GM19455 (cell line): ENCODE measurements at regions not wholly inside any gene's neighbourhood (a gene's known extent, or its start where the extent isn't known, plus 50 kb on each side); places are given as distances from the start of the nearest gene placed in this dataset.
A peak's percentile ranks its signal among the peaks of the same experiment; 100 is the strongest.

ENCODE experiments used
- ATAC-seq: cut with Tn5 transposase; IDR thresholded peaks from one replicate; pipeline ENCODE4 v1.9.1; 2021; ENCODE audit not compliant: unreplicated experiment

DNA sequence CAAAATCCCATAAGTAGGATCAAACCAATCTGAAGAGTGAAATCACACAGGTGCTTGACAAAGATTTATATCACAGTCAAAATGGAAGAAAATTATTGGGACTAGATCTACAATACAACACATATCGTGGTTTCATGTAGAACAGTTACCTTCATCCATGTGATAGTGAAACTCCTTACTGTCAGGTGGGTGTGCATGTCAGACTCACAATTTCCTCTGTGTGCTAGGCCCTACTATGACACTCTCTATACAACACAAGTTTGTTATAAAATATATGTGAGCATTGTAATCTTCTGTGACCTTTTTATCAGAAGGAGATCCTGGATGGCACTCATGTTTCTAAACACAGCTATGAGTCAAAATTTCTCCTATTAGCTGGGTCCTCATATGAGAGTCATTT, 947.0 kb upstream of the TSPY4 start:
- ATAC-seq = no peak

DNA sequence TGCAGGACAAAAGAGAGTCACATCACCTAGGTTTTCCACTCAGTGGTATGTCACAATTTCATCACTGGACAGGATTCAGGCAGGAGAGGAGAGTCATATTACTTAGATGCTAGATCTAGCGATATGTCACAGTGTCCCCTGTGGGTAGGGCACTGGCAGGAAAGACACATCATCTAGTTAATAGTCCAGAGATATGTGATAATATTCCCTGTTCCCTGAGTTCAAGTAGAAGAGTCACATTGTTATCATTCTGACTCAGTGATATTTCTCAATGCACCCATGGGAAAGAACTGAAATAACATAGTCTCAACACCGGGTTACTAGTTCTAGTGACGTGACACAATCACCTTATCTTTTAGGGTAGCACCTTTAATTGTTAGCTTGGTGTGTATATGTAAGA, 944.0 kb upstream of the TSPY4 start:
- no peak for ATAC-seq

DNA sequence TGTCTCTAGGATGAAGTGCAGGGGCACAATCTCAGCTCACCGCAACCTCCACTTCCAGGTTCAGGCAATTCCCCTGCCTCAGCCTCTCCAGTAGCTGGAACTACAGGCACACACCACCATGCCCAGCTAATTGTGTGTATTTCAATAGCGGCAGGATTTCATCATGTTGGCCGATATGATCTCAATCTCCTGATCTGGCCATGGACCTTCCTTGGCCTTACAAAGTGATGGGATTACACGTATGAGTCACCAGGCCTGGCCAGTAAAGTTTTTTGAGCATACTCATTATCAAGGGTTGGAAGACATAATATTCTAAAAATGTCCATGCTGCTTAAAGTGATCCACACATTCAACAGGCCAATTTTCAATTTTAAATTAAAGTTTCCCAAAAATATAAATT, 914.4 kb upstream of the TSPY4 start:
- no peak for ATAC-seq

DNA sequence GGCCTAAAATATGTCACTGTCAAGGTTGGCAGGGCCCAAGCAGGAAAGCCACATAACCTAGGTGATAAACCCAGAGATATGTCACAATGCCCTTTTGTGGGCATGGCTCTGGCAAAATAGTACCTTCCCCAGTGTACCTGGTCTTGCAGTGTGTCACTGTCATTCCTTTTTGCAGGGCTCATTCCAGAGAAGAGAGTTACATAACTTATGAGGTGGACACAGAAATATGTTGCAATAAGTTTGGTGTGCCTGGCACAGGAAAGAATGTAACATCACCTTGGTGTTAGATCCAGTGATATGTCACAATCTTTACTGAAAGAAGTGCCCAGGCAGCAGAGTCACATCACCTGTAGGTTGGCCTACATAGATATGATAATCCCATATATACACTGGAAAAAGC, 910.8 kb upstream of the TSPY4 start:
- no peak for ATAC-seq

DNA sequence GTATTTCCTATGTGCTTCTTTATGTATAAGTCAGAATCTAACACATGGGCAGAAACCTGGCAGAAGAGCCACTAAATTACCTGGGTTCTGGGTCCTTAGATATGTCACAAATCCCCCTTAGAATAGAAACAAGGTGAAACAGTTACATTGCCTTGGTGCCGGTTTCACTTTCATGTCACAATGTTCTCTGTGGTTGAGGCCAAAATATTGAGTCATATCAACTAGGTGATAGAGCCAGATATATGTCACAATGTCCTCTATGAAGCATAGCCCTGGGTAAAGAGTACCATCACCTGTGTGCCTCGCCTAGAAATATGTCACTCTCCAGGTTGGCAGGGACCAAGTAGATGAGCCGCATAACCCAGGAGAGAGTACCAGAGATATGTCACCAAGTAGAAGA, 899.8 kb upstream of the TSPY4 start:
- no peak for ATAC-seq

DNA sequence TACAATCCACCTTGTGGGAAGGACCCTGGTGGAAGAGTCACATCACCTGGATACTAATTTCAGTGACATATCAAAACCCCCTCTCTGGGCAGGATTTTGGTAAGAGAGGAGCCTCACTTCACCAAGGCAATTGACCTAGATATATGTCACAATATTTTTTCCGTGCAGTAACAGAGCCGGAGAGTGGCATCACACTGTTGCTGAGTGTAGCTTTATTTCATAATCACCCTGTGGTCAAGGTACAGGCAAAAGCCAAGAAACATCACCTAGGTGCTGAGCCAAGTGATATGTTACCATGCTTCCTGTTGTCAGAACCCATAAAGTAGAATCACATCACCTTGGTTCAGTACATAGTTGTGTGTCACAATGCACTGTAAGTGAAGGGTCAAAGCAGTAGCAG, 895.2 kb upstream of the TSPY4 start:
- ATAC-seq = no peak

DNA sequence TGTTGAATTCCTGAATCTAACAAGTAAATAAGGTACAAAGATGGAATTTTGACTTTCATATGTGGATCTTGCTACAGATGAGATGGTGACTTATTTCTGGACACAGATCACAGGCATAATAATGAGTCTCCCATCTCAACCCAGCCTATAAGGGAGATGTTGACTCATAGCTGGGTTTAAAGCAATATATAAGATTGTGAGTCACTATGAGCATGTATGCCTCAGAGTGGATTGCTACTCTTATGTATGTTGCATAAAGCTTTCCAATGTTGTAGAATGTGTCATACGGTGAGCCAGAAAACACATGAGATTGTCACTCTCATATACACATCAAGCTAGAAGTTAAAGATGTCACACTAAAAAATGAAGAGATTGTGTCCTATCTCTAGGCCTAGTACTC, 884.3 kb upstream of the TSPY4 start:
- no peak for ATAC-seq

DNA sequence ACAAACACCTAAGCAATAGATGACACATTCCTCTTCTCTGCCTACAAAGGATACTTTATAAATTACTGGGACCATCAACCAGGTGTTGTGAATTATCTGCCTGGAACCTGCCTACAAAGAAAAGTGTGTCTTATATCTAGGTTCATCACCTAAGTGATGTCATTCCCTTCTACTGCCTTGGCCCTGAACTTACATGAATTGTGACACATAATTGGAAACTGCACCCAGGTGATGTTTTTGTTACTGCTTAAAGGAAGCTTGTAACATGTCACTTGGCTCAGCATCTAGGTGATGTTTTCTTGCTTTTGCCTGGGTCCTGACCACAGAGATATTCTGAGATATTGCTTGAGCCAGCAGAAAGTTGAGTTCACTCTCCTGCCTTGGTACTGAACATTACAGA, 870.5 kb upstream of the TSPY4 start:
- ATAC-seq = no peak

DNA sequence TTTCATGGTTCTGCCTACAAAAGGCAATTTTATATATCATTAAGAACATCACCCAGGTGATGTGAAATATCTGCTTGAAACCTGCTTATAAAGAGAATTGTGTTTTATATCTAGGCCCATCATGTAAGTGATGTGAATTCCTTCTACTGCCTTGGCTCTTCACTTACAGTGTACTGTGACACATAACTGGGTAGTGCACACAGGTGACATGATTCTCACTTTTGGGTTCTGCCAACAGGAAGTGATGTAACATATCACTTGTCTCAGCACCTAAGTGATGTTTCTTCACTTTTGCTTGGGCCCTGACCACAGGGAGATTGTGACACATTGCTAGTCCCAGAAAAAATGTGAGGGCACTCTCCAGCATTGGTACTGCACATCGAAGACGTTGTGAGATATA, 867.0 kb upstream of the TSPY4 start:
- ATAC-seq = no peak

DNA sequence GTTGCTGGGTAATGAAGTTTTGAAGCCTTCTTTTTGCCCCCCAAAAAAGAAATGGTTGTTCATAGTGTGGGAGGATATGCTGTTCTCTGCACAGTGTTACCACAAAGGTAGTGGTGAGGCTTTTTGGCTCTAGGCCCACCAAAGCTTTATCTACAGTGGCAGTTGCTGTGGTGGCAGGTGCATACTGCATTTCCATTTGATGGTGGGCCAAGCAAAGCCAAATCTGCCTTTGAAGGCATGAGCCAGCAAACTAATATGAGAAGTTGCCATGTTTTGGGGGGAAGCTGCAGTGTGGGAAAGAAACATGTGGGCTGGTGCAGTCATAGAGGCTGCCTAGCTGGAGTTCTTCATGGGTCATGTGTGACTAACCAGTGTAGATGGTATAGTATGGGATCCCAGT, 858.1 kb upstream of the TSPY4 start:
- ATAC-seq = no peak

DNA sequence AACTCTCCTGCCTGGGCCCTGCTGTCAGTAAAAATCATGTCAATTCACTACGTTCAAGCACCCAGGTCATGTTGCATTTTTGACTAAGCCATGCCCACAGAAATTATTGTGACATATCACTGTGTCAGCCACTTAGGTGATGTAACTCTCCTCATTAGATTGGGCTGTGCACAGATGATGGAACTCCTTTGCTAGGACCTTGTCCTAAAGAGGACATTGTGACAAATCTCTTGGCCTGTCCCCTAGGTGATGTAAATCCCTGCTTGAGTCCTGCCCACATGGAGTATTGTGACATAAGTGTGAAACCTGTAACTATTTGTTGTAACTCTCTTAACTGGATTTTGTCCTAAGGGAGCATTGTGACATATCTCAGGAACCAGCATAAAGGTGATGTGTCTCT, 848.3 kb upstream of the TSPY4 start:
- no peak for ATAC-seq

DNA sequence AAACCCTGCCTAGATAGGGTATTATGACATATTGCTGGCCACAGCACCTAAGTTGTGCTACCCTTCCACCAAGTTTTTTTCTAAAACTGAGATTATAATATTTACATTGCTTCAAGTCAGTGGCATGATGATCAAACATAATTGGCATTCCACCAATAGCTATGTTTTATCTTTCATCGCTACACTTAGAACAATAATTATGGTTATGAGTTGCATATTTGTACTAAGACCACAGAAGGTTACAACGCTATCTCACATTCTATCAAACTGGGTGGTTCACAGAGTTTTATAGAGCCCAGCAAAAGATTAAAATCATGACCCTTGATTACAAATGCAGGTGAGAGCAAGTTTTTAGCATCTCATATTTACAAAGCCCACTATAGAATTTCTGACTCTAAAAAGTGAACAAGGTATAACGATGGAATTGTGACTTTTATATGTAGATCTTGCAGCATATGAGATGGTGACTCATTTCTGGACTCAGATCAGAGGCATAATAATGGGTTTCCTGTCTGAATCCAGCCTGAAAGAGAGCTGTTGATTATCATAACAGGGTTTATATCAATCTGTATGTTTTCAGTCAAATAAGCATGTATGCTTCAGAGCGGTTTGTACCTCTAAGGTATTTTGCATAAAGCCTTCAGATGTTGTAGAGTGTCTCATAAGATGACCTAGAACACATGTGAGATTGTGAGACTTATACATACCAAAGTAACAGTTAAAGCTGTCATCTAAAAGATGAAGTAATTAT, 847.2 kb upstream of the TSPY4 start:
- no peak for ATAC-seq

DNA sequence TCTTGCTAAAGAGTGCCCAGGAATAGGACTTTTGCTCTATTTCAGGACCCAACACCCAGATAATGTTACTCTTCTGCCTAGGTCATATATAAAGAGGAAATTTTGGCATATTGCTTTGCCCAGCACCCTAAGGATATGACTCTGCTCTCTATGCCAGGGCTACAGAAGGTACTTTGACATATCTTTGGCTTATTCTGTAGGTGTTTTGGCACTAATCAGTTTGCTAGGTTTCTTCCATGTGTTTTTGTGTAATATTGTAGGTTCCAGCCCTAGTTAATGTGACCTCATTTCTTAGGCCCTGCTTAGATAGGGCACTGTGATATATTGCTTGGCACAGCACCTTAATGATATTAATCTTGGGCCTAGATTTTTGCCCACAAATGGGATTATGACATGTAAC, 842.9 kb upstream of the TSPY4 start:
- ATAC-seq = no peak

DNA sequence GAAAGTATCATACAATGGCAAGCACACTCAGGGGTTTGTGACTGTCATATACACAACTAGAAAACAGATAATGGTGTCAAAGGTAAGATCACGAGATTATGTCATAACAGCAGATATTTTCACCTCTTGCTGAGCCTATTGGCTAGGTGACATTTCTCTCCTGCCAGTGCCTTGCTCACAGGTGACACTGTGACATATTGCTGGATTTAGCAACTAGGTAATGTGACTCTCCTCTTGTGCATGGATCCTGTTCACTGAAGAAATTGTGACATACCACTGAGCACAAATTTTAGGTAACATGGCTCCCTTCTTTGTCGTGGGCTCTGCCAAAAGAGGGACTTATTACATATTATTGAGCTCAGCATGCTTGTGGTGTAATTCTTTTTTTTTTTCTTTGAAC, 842.0 kb upstream of the TSPY4 start:
- ATAC-seq = no peak

DNA sequence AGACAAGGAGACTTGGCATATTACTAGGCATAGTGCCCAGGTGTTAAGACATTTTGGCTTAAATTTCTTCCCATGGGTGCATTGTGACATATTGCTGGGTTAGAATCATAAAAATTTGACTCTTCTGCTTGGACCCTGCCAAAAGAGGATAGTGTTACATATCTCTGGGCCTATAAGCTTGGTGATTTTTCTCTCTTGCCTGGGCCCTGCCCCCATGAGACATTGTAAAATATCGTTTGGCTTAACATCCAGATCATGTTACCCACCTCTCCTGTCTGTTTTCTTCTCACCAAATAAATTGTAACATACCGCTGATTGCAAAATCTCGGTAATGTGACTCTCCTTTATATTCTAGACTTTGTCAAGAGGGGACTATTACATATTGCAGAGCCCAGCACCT, 836.4 kb upstream of the TSPY4 start:
- ATAC-seq = no peak

DNA sequence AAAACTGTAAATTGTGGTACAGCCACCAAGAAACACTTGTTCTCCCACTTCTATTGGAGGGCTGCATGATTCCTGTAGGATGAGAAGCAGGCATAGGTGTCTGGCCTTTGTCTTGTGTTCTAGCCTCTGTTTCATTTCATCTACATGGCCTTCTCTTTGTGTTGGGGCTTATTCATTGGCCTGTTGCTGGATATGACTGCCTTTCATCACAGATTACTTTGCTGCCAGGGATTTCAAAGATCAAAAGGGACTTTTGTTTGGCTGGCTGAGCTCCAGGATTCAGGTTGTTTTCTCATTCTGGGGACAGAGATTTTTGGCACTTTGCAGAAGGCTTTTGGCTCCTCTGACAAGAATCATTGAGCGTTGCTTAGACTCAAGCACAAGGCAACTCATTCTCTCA, 803.8 kb upstream of the TSPY4 start:
- ATAC-seq = no peak

DNA sequence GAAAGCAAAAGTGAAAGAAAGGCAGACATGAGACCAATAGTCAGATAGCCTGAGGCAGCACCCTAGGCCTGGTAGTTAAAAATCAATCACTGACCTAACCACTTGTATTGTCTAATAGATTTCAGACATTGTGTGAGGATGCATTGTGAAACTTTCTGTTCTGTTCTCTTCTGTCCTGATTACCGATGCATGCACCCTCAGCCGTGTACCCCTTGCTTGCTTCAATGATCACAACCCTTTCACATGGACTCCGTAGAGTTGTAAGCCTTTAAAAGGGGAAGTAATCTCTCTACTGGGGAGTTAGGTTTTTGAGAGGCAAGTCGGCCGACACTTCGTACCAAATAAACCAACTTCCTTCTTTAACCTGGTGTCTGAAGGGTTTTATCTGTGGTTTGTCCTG, 801.6 kb upstream of the TSPY4 start:
- ATAC-seq = peak; percentile 95

DNA sequence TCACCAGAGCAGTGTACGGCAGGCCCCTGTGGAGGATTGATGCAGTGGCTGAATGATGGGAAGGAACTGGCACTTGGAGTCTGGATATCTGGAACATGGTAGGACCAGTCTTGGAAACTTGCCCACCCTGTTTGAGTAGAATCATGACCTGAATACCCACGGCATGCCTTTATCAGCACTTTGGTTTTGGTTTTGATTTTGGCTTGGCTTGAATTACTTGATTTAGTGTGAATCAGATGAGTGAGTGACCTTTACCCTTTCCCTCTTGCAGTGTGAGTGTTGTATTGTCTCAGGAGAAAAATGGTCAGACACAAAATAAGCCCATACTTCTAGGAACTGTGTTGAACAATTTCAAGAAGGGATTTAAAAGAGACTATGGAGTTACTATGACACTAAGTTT, 801.0 kb upstream of the TSPY4 start:
- ATAC-seq = peak; percentile 23

DNA sequence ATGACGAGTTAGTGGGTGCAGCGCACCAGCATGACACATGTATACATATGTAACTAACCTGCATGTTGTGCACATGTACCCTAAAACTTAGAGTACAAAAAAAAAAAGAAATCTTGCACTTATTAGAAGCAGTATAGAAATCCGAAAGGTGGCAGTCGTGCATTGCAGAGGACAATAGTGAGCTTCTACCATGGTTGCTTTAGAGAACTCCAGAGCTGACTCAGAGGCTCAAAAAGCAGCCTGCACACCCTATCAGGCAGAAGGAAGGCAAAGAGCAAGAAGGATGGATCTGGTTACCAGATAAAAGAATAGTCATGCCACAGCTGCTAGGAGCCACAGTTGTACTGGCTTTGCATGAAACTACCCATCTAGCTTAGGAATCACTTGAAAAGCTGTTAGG, 796.0 kb upstream of the TSPY4 start:
- no peak for ATAC-seq

DNA sequence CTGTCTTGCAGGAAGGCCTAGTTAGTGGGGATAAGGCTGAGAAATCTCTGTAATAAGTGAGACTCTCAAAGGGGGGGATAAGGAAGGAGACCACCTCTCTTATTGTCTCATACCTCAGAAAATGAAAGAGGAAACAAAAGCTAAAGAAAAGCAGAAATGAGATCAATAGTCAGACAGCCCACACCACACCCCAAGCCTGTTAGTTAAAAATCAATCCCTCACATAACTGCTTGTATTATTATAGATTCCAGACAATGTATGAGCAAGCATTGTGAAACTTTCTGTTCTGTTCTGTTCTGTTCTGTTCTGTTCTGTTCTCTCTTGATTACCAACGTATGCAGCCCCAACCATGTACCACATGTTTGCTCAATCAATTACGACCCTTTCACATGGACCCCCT, 792.5 kb upstream of the TSPY4 start:
- ATAC-seq = no peak

DNA sequence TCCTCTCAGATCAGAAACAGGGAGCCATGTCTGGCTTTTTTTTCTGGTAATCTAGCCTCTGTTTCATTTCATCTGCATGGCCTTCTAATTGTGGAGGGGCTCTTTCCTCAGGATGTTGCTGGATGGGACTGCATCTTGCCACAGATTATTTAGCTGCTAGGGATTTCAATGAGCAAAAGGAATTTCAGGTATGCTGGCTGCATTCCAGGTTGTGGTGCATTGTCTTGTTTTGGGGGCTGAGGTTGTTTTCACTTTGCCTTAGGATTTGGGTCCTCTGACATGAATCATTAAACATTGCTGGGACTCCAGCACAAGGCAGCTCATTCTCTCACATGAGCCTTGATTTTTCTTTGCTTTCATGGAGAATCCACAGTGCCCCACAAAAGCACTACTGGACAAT, 789.3 kb upstream of the TSPY4 start:
- no peak for ATAC-seq

DNA sequence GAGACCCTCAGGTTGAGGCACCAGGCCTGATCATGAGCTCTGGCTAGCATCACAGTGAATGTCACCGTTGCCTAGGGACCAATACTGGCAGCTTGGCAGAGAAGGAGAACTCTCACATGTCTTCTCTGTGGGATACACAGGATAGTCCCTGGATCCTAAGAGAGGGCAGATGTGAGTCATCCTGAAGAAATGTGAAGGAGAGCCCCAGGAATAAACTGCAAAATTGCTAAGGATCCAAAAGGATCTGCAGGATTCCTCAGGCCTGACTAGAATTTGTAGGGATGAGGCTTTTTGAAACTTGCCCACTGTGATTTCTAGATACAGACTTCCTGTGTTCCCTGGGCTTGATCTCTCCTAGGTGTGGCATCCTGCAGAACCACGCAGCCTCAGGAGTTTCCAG, 785.9 kb upstream of the TSPY4 start:
- no peak for ATAC-seq

DNA sequence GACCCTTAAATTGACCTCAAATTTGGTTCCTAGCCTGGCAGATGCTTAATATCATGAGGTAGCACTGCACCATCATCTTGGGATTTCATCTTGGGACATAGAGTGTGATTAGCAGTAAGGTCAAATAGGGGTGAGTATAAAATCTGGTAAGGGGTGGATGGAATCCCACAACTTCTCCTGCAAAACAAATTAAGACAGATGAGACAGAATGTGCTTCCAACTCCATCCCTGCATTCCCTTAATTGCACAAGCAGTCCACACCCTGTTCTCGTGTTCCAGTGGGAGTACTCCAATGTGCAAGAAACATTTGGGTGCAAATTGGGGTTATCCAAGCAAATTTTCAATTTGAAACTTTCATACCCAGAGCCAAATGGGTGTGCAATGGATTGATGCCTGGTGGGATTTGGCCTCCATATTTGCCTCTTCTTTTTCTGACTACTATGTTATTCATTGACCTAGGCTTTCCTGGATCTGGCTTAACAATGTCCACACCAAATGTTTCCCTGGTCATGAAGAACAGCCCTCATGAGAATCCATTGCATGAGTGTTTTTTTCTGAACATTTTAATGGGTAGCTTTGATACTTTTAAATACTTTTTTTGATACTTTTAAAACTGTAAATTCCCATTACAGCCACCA, 785.0 kb upstream of the TSPY4 start:
- no peak for ATAC-seq
